HCT116 (cell line): ENCODE measurements at regions not wholly inside any gene's neighbourhood (a gene's known extent, or its start where the extent isn't known, plus 50 kb on each side); places are given as distances from the start of the nearest gene placed in this dataset.

Experiments used
- ATAC-seq: fragments of 200-7000 bp; cut with Tn5 transposase; 2 replicates; pipeline ENCODE4 v1.9.1; 2020; ENCODE audit warnings: mild to moderate bottlenecking, moderate library complexity
- BruUV-seq: library from RNA; stranded (reverse); fragments of 400-500 nt; replicated peaks from 2 replicates; lab custom pipeline; 2021; lab: Mats Ljungman, UMichigan
- CTCF ChIA-PET: fragments of 300-600 bp; sonication (Branson Sonifier 250); formaldehyde crosslinking; loops from one replicate; lab custom pipeline; 2021; ENCODE audit warnings: antibody characterized with exemption; lab: Charles Lee
- POLR2A ChIA-PET: fragments of 300-600, 350-600 bp; sonication (Branson Sonifier 250); formaldehyde crosslinking; loops from one replicate; lab custom pipeline; 2021; ENCODE audit warnings: antibody characterized with exemption; lab: Charles Lee
- RAD21 ChIA-PET, 2 experiments: fragments of 300-600 bp; sonication (Branson Sonifier 250); formaldehyde crosslinking; loops; one replicate each; lab custom pipeline; 2023; ENCODE audit warnings: low total read pairs in 2 of 2; ENCODE audit not compliant: uncharacterized antibody in 2 of 2, unreplicated experiment in 2 of 2, low non-redundant PET in 1 of 2; lab: Charles Lee
- DNase-seq: peaks from one replicate; pipeline ENCODE4 v3.0.0-alpha.2; 2010; ENCODE audit warnings: low read depth, low spot score
- H2AFZ ChIP-seq: fragments of 200-600 bp; shearing (Covaris generic), sonication (generic); 2 replicates; pipeline ENCODE4 v1.6.1; 2017; ENCODE audit warnings: low read depth, mixed run types, mixed read lengths, antibody characterized with exemption, low read length; ENCODE audit not compliant: poor library complexity, severe bottlenecking
- H3K27ac ChIP-seq: 2 replicates; pipeline ENCODE4 v1.5.1; 2012; ENCODE audit warnings: low read depth, low read length
- H3K27me3 ChIP-seq: fragments of 200-600 bp; sonication (generic); 2 replicates; pipeline ENCODE4 v1.6.1; 2016; ENCODE audit warnings: mixed run types, low read length, mixed read lengths; ENCODE audit not compliant: insufficient read depth
- H3K36me3 ChIP-seq, 2 experiments: fragments of 200-500 bp in 1 of 2; fragments of 200-600 bp in 1 of 2; sonication (Bioruptor generic) in 1 of 2; sonication (generic) in 1 of 2; 2 replicates each; pipeline versions ENCODE4 v1.5.1 to v1.6.1; 2014 to 2016; ENCODE audit warnings: low read length in 2 of 2, inconsistent platforms in 1 of 2, mixed read lengths in 1 of 2, mixed run types in 1 of 2; ENCODE audit not compliant: insufficient read depth in 2 of 2, control insufficient read depth in 1 of 2
- H3K4me1 ChIP-seq, 2 experiments: fragments of 200-600 bp in 1 of 2; sonication (generic) in 1 of 2; 2 replicates each; pipeline versions ENCODE4 v1.5.1 to v1.6.1; 2012 to 2017; ENCODE audit warnings: low read length in 2 of 2, inconsistent platforms in 1 of 2, mild to moderate bottlenecking in 1 of 2, mixed read lengths in 1 of 2, mixed run types in 1 of 2, moderate library complexity in 1 of 2; ENCODE audit not compliant: insufficient read depth in 2 of 2, control insufficient read depth in 1 of 2
- H3K4me2 ChIP-seq: fragments of 200-600 bp; sonication (generic); 2 replicates; pipeline ENCODE4 v1.6.1; 2017; ENCODE audit warnings: mixed run types, low read length, mixed read lengths
- H3K4me3 ChIP-seq, 2 experiments: fragments of 200-600 bp in 1 of 2; sonication (generic) in 1 of 2; replicated peaks in 1 of 2; 2 replicates each; pipeline ENCODE4 v1.5.1; 2011 to 2016; ENCODE audit warnings: low read length in 2 of 2, control low read depth in 1 of 2, low read depth in 1 of 2, mild to moderate bottlenecking in 1 of 2, mixed read lengths in 1 of 2, mixed run types in 1 of 2
- H3K79me2 ChIP-seq: fragments of 200-600 bp; sonication (generic); 2 replicates; pipeline ENCODE4 v1.6.1; 2017; ENCODE audit warnings: mild to moderate bottlenecking, mixed run types, low read length, moderate library complexity, mixed read lengths; ENCODE audit not compliant: insufficient read depth
- H3K9ac ChIP-seq: fragments of 200-600 bp; sonication (generic); 2 replicates; pipeline ENCODE4 v1.6.1; 2016; ENCODE audit warnings: low read length, mixed read lengths
- H3K9me2 ChIP-seq: fragments of 200-600 bp; sonication (generic), shearing (Covaris generic); 2 replicates; pipeline ENCODE4 v1.6.1; 2017; ENCODE audit warnings: mixed run types, mild to moderate bottlenecking, moderate library complexity; ENCODE audit not compliant: insufficient read depth
- H3K9me3 ChIP-seq, 2 experiments: fragments of 200-500 bp in 1 of 2; fragments of 200-600 bp in 1 of 2; sonication (Bioruptor generic) in 1 of 2; sonication (generic) in 1 of 2; 2 replicates each; pipeline ENCODE4 v1.6.1; 2014 to 2017; ENCODE audit warnings: low read length in 2 of 2, mixed read lengths in 2 of 2, inconsistent platforms in 1 of 2, low read depth in 1 of 2, mild to moderate bottlenecking in 1 of 2, mixed run types in 1 of 2, moderate library complexity in 1 of 2; ENCODE audit not compliant: control insufficient read depth in 1 of 2, insufficient read depth in 1 of 2
- H4K20me1 ChIP-seq: fragments of 200-600 bp; sonication (generic), shearing (Covaris generic); 2 replicates; pipeline ENCODE4 v1.6.1; 2017; ENCODE audit warnings: mixed run types, mild to moderate bottlenecking, moderate library complexity; ENCODE audit not compliant: insufficient read depth
- ATF3 ChIP-seq: IDR thresholded peaks from 2 replicates; pipeline ENCODE4 v1.6.1; 2012
- CEBPB ChIP-seq: IDR thresholded peaks from 2 replicates; pipeline ENCODE4 v1.6.1; 2012; ENCODE audit warnings: low read depth
- CTCF ChIP-seq, 3 experiments: fragments of 200-600 bp in 1 of 3; sonication (generic) in 1 of 3; IDR thresholded peaks in 2 of 3; conservative IDR thresholded peaks in 1 of 3; 2 replicates each; pipeline ENCODE4 v1.5.1; 2012 to 2017; ENCODE audit warnings: low read depth in 2 of 3, low read length in 2 of 3, antibody characterized with exemption in 1 of 3, borderline replicate concordance in 1 of 3, control low read depth in 1 of 3, mild to moderate bottlenecking in 1 of 3, mixed read lengths in 1 of 3, mixed run types in 1 of 3, moderate library complexity in 1 of 3; ENCODE audit not compliant: insufficient read depth in 1 of 3
- EGR1 ChIP-seq: IDR thresholded peaks from 2 replicates; pipeline ENCODE4 v1.6.1; 2012; ENCODE audit warnings: low read depth
- ELF1 ChIP-seq: IDR thresholded peaks from 2 replicates; pipeline ENCODE4 v1.6.1; 2012; ENCODE audit warnings: low read depth, borderline replicate concordance
- EZH2 ChIP-seq: fragments of 200-600 bp; sonication (generic); IDR thresholded peaks from 2 replicates; pipeline ENCODE4 v1.6.1; 2017; ENCODE audit warnings: antibody characterized with exemption, mixed run types
- EZH2phosphoT487 ChIP-seq: fragments of 200-600 bp; IDR thresholded peaks from 2 replicates; pipeline ENCODE4 v1.6.1; 2018; ENCODE audit warnings: antibody characterized with exemption, borderline replicate concordance
- FOSL1 ChIP-seq: IDR thresholded peaks from 2 replicates; pipeline ENCODE4 v1.6.1; 2012; ENCODE audit warnings: low read depth
- JUND ChIP-seq: IDR thresholded peaks from 2 replicates; pipeline ENCODE4 v1.6.1; 2012
- MAX ChIP-seq: IDR thresholded peaks from 2 replicates; pipeline ENCODE4 v1.6.1; 2012
- POLR2A ChIP-seq: IDR thresholded peaks from 2 replicates; pipeline ENCODE4 v1.7.0; 2011; ENCODE audit warnings: borderline replicate concordance; ENCODE audit not compliant: insufficient read depth, insufficient read length; ENCODE audit errors: extremely low read depth
- POLR2AphosphoS5 ChIP-seq: IDR thresholded peaks from 2 replicates; pipeline ENCODE4 v1.6.1; 2011; ENCODE audit warnings: mild to moderate bottlenecking, low read depth, low read length, moderate library complexity
- REST ChIP-seq: IDR thresholded peaks from 2 replicates; pipeline ENCODE4 v1.6.1; 2012; ENCODE audit warnings: low read depth
- SP1 ChIP-seq: IDR thresholded peaks from 2 replicates; pipeline ENCODE4 v1.6.1; 2012; ENCODE audit warnings: low read depth
- SRF ChIP-seq: IDR thresholded peaks from 2 replicates; pipeline ENCODE4 v1.6.1; 2012; ENCODE audit warnings: low read depth
- TCF7L2 ChIP-seq: IDR thresholded peaks from 2 replicates; pipeline ENCODE4 v1.7.0; 2011; ENCODE audit warnings: borderline replicate concordance, inconsistent platforms; ENCODE audit not compliant: insufficient read depth, insufficient read length; ENCODE audit errors: extremely low read depth
- YY1 ChIP-seq: IDR thresholded peaks from 2 replicates; pipeline ENCODE4 v1.6.1; 2011; ENCODE audit warnings: low read length, low read depth, moderate library complexity, mild to moderate bottlenecking; ENCODE audit not compliant: insufficient replicate concordance; ENCODE audit errors: extremely low read depth
- intact Hi-C: fragments of 100-400 bp; cut with micrococcal nuclease; formaldehyde crosslinking; loops from 2 replicates; pipeline ENCODE4 v1.10.0; 2022

- no peak overlapping the region for H3K4me3 ChIP-seq
- H3K27ac ChIP-seq, result no peak overlapping the region
- no peaks in the 10 kb centered on the region for H3K36me3 ChIP-seq
- H3K4me1 ChIP-seq, result no peaks in the 10 kb centered on the region
- no peaks in the 10 kb centered on the region for H3K9me2 ChIP-seq
- TF ChIP-seq REST (no peak), ATF3 (no peak), POLR2AphosphoS5 (no peak), EZH2phosphoT487 (no peak), CTCF (IDR thresholded peaks at IDR 0.05 in 2 of 3, conservative IDR thresholded peaks at IDR 0.05 in 1 of 3; ENCODE audit: borderline replicate concordance in 1 of 3, insufficient read depth in 1 of 3, low read depth in 2 of 3, low read length in 2 of 3) (no peak), SP1 (no peak), EGR1 (no peak), POLR2A (no peak), JUND (no peak), TCF7L2 (no peak), ELF1 (no peak), EZH2 (no peak), YY1 (no peak), SRF (no peak), FOSL1 (no peak), CEBPB (no peak), MAX (no peak)
- RAD21 ChIA-PET, result no interaction called here
- no peak overlapping the region for H3K9ac ChIP-seq
- CTCF ChIA-PET, result no interaction called here
- H2AFZ ChIP-seq, result no peak overlapping the region
- H4K20me1 ChIP-seq, result no peaks in the 10 kb centered on the region
- POLR2A ChIA-PET, result no interaction called here
- H3K9me3 ChIP-seq, result no peaks in the 10 kb centered on the region
- no peak overlapping the region for H3K4me2 ChIP-seq
- H3K79me2 ChIP-seq, result no peaks in the 10 kb centered on the region
- no TSS peak for BruUV-seq
- ATAC-seq (no peak), DNase-seq (no peak)
- no peaks in the 10 kb centered on the region for H3K27me3 ChIP-seq
- intact Hi-C loops, result no loop called here
Measured at GRCh38 chrY:15594179-15594578, 1069.8 kb downstream of the NLGN4Y start.
